AML-193 (cell line): ENCODE measurements at regions not wholly inside any gene's neighbourhood (a gene's known extent, or its start where the extent isn't known, plus 50 kb on each side); places are given as distances from the start of the nearest gene placed in this dataset.

Experiments used
- DNase-seq, 2 experiments: peaks; one replicate each; lab custom pipeline; 2025; lab: John Stamatoyannopoulos, UW

GRCh38 chr13:75132701-75133695 is 349.0 kb downstream of the TBC1D4 start:
- DNase-seq, result no peak

GRCh38 chr13:75129331-75129730 is 352.6 kb downstream of the TBC1D4 start:
- DNase-seq, result no peak

GRCh38 chr13:75124415-75124814 is 357.6 kb downstream of the TBC1D4 start:
- DNase-seq, result no peak

- no peak for DNase-seq
Measured at GRCh38 chr13:75123428-75123827, 358.5 kb downstream of the TBC1D4 start.

GRCh38 chr13:75120085-75120484 is 361.9 kb downstream of the TBC1D4 start:
- no peak for DNase-seq

- no peak for DNase-seq
Measured at GRCh38 chr13:75115171-75115570, 366.8 kb downstream of the TBC1D4 start.

- no peak for DNase-seq
Measured at GRCh38 chr13:75103976-75104375, 378.0 kb downstream of the TBC1D4 start.

GRCh38 chr13:75102001-75102716 is 379.8 kb downstream of the TBC1D4 start:
- no peak for DNase-seq

- DNase-seq, result no peak
Measured at GRCh38 chr13:75101348-75101747, 380.6 kb downstream of the TBC1D4 start.

- DNase-seq, result no peak
Measured at GRCh38 chr13:75092143-75092542, 389.8 kb downstream of the TBC1D4 start.

GRCh38 chr13:75091718-75092117 is 390.3 kb downstream of the TBC1D4 start:
- no peak for DNase-seq

GRCh38 chr13:75090872-75091615 is 390.9 kb downstream of the TBC1D4 start:
- no peak for DNase-seq

- no peak for DNase-seq
Measured at GRCh38 chr13:75088915-75089314, 393.1 kb downstream of the TBC1D4 start.

- no peak for DNase-seq
Measured at GRCh38 chr13:75079226-75079625, 402.7 kb downstream of the TBC1D4 start.

- DNase-seq, result no peak
Measured at GRCh38 chr13:75076476-75076875, 405.5 kb downstream of the TBC1D4 start.

GRCh38 chr13:75073786-75074185 is 408.2 kb downstream of the TBC1D4 start:
- DNase-seq, result no peak

GRCh38 chr13:75072891-75073290 is 409.1 kb downstream of the TBC1D4 start:
- no peak for DNase-seq

- no peak for DNase-seq
Measured at GRCh38 chr13:75072368-75072767, 409.6 kb downstream of the TBC1D4 start.

GRCh38 chr13:75071796-75072195 is 410.2 kb downstream of the TBC1D4 start:
- DNase-seq, result no peak

- DNase-seq, result no peak
Measured at GRCh38 chr13:75071395-75071794, 410.6 kb downstream of the TBC1D4 start.

GRCh38 chr13:75061909-75062308 is 420.1 kb downstream of the TBC1D4 start:
- no peak for DNase-seq

- no peak for DNase-seq
Measured at GRCh38 chr13:75055296-75055695, 426.7 kb downstream of the TBC1D4 start.
